ENCODE measurements at regions not wholly inside any gene's neighbourhood (a gene's known extent, or its start where the extent isn't known, plus 50 kb on each side); places are given as distances from the start of the nearest gene placed in this dataset.

DNA sequence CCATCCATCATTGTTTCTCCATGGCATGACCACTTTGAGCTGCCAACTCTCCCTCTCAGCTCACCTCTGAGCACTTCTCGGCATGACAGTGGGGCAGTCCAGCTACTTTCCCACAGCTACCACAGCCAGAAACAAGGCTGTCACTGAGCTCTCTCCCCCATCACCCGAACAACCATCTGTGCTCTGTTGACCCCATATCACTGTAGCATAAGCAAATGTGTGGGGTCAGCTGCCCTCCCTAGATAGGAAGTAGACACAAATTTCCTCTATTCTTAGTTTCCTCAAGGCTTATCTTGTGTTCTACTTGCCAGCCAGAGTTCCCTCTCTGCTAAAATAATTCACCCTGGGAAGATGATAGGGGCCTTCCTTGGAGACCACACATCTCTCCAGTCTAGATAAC, 82.6 kb upstream of the FUT8 start:
- DNase-seq: no peak

DNA sequence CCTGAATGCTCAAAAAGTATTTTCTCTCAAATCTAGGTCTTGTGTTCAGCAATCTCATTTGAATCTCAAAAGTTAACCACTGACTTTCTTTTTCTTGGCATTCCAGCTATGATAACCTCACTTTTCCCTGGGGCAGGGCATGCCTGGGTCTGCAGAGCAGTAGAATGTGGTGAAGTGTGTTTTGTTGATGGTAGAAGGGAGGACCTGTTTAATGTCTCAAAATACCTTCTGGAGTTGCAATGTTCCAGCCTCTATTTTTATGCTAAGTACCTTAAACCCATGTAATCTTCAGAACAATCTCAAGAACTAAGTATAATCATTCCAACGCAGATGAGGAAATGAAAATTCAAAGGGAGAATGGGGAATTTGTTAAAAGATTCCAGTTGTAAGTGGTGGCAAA, 82.1 kb upstream of the FUT8 start:
- DNase-seq: no peak

DNA sequence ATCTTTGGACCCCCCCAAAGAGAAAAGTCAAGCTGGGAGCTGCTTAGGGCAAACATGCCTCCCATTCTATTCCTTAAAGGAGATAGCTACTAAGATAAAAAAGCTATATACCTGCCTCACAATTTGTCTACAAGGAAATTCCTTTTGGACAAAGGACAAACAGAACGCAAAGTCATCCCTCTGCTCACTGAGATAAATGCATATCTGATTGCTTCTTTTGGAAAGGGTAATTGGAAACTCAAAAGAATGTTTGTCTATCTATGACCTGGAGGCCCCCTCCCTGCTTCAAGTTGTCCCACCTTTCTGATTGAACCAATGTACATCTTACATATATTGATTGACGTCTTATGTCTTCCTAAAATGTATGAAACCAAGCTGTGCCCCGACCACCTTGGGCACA, 80.9 kb upstream of the FUT8 start:
- DNase-seq: no peak

DNA sequence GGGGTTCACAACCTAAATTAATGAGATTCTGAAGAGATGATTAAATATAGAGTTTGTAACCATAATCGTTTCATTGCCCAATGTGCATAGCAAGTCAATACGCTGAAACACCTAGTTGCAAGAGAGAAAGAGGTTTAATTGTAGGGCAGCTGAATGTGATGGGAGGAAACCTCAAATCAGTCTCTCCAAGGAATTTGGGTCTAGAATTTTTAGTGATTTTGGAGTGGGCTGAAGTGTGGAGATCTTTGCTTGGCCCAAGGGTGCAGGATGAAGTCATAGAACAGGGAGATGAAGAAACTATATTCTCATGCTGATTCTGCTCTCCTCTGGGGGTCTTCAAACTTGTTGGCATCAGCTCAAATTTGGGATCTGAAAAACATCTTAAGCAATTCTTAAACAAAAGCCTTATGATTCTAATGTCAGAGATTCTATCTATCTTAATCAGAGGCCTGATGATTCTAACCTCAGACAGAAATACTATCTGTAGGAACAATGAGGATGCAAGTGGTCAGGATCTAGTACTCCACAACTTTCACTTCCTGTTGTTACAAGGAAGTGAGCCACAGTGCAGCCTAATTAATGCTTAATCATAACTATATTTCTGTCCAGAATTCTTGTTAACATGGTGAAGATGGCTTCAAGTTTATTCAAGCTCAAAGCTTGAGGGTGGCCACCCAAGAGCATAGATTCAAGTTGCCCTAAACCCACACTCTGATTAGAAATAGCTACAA, 80.2 kb upstream of the FUT8 start:
- DNase-seq: no peak

DNA sequence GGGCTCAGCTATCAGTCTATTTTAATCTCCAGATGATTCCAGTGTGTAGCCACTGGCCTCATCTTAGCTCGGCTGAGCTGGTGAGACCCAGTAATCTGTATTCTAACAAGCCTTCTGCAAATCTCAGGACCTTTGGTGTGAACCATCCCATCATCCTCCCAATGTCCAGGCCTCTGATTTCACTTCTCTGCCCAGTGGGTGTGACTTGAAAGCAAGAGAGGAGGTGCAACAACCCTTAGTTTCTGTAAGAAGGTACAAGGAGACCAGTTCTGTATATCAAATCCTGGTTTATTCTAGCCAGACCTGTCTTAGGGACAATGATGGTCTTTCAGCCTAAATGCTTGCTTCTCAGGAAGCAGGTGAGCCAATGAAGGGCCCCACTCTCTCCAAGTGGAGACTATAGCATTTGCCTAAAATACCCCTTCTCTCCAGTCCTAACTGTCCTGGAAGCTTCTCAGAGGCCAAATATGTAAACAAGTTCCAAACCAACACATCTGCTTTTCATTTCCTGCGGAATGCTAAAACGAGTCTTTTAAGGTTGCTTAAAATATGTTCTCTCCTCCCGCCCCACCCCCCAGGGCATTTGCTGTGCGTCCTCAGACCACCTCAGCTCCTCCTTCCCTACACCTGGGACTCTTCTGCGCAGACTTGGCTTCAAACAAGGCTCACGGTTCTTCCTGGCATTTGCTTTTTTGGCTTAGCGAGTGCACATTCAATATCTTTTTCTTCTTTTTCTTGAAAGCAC, 78.4 kb upstream of the FUT8 start:
- peak in 1 of 2 experiments; percentile 12 for DNase-seq

DNA sequence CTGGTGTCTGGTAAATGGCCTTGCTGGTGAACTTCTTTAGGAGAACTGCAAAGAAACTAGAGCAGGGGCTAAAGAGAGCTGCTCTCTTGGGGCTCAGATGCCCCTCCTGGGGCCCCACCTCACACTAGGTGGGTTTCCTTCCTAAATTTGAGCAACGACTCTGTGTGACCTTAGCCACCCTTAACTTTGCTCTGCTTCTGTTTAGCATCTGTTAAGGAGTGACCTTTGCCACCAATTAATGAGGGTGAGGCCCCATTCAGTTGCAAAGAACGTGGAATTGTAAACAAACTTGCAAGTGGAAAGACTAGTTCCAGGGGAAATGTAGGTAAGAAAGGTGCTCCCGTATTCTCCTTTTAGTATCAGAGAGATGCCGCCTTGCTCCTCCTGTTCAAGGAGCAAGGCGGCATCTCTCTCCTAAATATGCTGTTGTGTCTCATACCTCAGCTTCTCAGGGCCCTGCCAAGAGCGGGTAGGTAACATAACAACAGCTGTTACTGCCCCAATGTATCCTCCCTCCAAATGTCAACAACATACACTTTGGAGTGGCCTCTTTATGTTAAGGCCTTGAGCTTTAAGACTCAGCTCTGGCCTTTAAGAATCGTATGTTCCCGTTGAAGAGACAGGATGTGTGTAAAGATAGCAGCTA, 77.6 kb upstream of the FUT8 start:
- DNase-seq: peak in 1 of 2 experiments; percentile 22

DNA sequence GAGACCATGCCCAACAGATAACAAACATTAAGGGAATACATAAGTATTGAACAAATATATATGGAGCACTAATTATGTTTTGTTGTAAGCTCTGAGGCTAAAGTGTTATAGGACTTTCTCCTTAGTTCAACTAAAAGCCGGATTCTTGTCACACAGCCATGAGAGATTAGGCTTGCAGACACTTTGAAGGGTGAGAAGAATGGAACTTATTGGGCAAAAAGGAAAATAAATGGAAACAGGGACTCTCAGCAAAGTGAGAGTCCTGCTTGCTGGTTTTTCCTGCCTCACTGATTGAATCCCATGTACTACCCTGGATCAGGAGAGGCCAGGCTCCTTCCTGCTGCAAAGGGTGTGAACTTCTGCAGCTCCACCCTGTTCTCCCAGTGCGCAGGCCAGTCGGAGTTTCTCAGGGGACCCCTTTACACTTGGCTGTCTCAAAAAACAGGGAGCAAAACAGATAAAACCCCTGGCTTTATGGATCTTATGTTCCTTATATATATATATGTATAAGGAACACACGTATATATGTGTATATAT, 77.1 kb upstream of the FUT8 start:
- no peak for DNase-seq

DNA sequence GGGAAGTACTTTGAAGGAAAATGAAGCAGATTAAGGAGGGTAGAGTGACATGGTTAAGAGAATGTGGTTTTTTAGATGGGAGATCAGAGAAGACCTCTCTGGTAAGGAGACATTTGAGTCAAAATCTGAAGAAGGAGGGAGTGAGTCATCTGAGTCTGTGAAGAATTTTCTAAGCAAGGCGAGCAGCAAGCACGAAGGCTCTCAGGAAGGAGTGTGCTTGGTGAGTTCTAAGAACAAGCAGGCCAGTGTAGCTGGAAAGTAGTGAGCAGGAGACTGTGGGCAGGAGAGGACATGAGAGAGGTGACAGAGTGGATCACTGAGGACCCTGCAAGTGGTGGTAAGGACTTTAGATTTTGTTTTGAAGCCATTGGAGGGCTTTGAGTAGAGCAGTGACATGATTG, 76.3 kb upstream of the FUT8 start:
- no peak for DNase-seq

DNA sequence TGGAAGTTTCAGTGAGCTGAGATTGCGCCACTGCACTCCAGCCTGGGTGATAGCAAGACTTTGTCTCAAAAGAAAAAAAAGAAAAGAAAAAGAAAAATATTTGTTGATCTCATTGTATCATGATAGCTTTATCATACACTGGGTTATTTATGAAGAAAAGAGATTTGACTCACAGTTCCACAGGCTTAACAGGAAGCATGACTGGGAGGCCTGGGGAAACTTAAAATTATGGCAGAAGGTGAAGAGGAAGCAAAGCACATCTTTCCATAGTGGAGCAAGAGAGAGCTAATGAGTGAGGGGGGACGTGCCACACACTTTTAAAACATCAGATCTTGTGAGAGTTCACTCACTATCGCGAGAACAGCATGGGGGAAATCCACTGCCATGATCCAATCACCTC, 72.7 kb upstream of the FUT8 start:
- no peak for DNase-seq

DNA sequence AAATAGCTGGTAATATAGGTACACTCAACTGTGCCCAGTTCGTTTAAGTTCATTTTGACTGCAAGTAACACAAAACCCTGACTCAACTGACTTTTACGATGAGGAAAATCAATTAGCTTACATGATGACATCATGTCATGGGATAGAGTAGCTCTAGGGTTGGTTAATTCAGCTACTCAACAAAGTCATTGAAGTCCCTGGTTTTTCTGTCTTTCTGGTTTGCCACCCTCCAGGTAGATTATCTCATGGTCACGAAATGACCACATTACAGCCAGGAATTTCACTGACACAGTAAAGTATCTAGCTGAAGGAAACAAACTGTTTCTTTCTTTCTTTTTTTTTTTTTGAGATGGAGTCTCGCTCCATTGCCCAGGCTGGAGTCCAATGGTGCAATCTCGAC, 68.5 kb upstream of the FUT8 start:
- no peak for DNase-seq

DNA sequence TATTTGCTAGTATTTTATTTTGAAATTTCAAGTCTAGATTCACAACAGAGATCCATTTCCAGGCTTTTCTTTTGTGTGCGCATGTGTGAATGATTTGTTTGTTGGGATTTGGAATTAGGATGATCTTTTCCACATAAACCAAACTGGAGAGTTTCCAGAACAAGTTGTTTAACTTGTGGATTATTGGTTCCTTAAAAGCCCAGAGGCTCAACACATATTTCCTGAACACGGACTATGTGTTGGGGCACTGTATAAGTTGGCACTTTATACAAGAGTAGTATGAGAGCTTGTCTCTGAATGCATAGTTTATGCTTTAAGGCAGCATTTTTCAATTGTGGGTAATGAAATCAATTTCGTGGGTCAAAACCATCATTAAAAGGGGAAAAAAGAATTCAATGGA, 67.3 kb upstream of the FUT8 start:
- no peak for DNase-seq

DNA sequence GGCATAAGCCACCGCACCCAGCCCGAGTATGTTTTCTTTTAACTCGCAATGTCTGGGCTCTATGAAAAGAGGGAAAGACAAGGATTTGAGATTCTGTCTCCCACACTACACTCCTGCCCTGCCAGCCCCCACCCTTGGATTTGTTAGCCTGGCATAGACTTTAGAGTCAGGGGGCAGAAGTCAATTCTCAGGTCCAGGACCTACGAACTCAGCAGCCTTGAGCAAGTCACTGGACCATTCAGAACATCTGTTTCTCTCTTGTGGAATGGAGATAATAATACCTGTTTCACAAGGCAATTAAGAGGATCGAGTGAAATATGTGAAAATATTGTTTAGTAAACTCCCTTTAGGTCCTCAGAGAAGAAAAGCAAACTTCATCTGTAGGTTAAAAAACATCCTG, 66.1 kb upstream of the FUT8 start:
- DNase-seq: no peak

DNA sequence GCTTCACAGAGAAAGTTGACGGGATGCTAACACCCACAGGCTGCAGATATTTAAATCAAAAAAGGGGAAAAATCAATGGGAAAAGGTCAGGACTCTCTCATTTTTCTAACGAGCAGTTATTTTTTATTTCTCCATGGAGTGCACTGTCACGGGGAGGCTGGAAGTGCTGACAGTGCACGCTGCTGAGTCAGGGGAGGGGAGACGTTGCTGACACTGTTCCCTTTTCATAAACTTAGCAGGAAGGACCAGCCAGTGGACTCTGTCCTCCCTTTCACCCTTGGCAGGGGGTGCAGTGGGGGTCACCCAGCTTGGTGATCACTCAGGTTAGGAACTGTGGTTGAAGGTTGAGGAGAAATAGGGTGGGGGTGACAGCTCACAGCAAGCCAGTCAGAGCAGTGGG, 65.6 kb upstream of the FUT8 start:
- no peak for DNase-seq

DNA sequence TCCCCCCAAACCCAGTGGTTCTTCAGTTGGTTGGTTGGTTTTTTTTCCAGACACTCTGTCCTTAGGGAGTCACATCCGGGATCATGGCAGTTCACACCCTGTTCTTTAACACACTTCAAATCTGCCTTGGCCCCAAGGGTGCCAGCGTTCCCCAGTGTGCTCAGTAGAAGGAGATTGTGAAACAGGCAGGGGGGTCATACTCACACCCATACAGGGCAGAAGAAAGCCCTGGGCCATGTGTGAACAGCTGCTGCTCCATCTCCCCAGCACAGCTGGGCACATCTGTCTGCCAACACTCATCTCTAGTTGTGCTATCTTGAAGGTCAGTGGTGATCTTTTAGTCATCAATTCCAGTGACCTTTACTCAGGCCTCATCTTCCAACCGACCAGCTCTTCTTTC, 64.4 kb upstream of the FUT8 start:
- DNase-seq: no peak

DNA sequence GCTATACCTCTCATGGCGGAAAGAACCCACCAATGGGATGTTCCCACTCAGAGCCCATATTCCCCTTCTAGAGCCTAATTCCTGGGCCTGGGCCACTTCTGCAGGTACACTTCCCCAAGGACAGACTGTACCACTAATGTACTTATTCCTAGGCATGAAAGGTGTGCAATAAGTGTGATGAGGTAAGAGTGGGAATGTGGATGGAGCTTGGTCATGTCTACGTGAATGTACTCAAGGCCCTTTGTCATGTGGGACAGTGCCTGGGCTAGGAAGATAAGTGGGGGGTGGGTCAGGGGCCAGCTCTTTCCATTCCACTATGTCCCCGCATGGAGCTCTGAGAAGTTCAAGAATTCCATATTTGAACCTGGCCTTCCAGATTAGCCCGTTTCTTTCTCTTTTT, 63.4 kb upstream of the FUT8 start:
- no peak for DNase-seq

DNA sequence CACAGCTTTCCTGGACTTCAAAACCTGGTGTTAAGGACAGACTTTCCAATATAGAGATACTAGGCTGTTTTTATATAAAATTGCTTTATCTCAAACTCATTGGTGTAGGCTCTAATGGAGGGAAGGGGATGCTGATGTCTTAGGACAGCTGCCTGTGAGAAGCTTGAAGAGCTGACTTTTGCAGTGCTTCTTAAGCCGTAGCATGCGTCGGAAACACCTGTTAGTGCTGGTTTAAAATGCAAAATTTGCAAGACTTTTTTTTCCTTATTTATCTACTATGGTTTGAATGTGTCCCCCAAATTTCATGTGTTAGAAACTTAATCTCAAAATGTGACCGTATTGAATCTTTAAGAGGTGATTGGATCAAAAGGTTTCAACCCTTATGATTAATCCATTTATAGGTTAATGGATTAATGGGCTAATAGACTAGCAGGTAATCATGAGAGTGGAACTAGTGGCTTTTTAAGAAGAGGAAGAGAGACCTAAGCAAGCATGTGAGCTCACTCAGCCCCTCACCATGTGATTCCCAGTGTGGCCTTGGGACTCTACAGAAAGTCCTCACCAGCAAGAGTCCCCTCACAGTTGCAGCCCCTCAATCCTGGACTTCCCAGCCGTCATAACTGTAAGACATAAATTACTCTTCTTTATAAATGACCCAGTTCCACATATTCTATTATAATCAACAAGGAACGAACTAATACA, 60.9 kb upstream of the FUT8 start:
- no peak for DNase-seq

DNA sequence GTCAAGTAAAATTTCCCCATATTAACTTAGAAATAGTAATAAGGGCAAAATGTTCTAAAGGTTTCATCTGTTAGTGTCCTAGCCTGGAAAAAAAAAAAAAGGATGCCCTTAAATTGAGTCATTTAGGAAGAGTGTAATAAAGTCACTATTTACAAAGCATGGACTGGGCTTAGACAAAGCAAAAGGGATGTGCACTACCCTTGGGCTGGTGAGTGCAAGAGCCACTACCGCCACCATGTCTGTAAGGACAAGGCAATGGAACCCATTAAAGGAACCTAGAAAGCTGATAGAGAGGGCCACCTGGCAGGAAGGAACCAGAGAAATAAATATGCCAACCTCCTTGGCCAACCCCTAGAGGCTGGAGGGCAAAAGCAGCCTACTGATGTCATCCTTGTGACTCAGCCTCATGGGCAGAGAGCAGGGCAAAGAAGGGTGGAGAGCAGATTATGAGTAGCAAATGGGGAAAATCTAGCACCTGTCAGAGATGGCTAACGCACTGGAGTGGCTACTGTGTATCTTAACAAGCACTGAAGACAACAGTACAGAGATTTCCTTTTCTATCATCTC, 59.5 kb upstream of the FUT8 start:
- DNase-seq: no peak

DNA sequence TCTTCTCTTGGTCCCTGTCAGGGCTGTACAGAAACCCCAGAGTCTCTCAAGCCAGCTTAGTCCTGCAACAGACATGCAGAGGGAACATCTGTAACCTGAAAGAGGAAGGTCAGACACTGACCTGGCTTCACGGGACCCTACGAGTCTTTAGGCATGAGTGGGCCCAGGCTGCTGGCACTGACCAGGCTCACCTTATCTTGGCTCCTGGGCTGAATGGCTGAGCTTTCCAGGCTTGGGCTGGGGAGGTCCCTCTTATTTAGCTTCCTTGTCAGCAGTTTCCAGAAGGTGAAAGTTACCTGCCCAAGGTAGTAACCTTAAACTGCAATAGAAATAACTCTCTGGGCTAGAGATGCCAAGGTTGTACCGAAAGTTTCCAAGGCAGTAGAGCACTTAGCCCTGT, 58.4 kb upstream of the FUT8 start:
- no peak for DNase-seq

DNA sequence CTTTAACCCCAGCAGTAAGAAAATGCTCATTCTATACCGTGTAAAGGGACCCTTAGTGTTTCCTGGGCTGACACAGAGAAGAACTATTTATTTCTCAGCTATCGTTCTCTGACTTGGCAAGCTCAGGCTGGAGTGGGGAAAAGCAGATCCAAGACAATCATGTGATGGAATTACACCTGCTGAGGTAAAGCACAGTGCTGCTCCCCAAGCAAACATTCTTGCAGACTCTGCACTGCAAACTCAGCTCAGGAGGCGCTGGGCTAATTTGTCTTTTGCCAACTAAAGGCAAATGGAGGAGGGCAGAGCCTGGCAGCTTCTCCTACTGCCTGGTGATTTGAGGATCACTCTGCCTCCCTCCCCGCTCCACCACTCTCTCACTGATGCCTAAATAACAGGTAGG, 57.8 kb upstream of the FUT8 start:
- no peak for DNase-seq

DNA sequence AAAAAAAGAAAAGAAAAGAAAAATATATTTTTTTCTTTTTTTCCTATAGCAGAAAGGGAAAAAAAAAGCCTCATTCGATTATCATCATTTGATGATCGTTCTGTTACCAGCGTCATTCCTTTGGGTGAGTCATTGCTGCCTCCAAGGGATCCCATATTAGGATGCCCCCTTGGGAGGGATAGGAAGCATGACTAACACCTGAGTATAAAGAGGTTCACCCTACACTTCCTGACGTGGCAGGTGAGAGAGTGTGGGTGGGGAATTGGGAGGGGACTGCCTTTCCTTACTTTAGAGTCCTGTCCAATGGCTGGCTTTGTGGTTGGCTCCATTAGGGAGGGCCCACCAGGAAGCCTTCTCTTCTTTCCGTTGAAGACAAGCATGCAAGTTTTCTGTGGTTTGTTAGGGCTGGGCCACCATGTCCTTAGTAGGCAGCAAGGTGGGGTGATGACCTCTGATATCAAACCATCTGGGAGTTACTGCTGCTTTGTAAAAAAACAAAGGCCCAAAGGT, 56.1 kb upstream of the FUT8 start:
- no peak for DNase-seq

DNA sequence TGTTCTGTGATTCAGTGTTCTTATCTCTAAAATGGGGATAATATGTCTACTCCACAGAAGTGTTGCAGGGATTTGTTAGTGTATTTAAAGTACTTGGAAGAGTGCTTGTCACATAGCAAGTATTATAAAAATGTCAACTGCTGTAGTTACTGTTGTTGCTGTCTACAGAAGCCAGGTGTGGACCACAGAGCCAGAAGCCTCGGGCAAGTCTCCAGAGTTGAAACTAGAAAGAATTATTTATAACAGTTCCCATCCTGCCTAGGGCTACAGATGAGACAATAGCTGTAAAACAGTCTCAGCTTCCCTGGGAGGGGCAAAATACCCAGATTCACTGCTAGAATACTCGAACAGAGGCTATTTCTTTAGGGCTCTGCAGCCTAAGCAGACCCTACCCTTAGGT, 55.4 kb upstream of the FUT8 start:
- DNase-seq: no peak

DNA sequence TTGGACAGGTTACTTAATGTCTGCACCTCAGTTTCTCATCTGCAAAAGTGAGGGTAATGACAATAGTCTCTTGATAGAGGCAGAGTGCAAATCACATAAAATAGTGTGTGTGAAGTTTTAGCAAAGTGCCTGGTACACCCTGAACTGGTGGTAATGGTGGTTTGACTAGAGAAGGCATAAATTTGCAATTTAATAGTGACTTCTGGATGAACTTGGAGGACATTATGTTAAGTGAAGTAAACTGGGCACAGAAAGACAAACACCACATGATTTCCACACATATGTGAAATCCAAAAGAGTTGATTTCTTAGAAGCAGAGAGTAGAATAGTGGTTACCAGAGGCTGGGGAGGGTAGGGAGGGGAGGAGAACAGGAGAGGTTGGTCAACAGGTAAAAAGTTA, 54.8 kb upstream of the FUT8 start:
- DNase-seq: no peak

DNA sequence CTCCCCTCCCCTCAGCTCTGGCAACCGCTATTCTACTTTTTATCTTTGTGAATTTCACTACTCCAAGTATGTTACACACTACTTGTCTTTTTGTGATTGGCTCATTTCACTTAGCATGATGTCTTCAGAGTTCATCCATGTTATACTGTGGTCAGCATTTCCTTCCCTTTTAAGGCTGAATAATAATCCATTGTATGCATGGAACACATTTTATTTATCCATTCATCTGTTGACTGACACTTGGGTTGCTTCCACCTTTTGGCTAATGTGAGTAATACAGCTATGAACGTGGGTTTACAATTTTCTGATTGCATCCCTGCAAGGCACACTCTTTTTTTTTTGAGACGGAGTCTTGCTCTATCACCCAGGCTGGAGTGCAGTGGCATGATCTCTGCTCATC, 53.0 kb upstream of the FUT8 start:
- no peak for DNase-seq

Data from NCI-H526 (cell line).